Ishikawa (cell line): ENCODE measurements at regions not wholly inside any gene's neighbourhood (a gene's known extent, or its start where the extent isn't known, plus 50 kb on each side); places are given as distances from the start of the nearest gene placed in this dataset.

Source experiments
- CREB1 ChIP-seq: IDR thresholded peaks from 2 replicates; pipeline ENCODE4 v1.6.1; 2012; ENCODE audit warnings: low read depth
- EGR1 ChIP-seq: IDR thresholded peaks from 2 replicates; pipeline ENCODE4 v1.6.1; 2012
- EP300 ChIP-seq: IDR thresholded peaks from 2 replicates; pipeline ENCODE4 v1.6.1; 2012; ENCODE audit warnings: borderline replicate concordance
- RAD21 ChIP-seq: IDR thresholded peaks from 2 replicates; pipeline ENCODE4 v1.6.1; 2012; ENCODE audit warnings: low read depth
- TAF1 ChIP-seq: IDR thresholded peaks from 2 replicates; pipeline ENCODE4 v1.6.1; 2012; ENCODE audit warnings: low read depth, mild to moderate bottlenecking
- TEAD4 ChIP-seq: IDR thresholded peaks from 2 replicates; pipeline ENCODE4 v1.6.1; 2012
- YY1 ChIP-seq: IDR thresholded peaks from 2 replicates; pipeline ENCODE4 v1.6.1; 2012; ENCODE audit warnings: low read depth
- ZBTB7A ChIP-seq: IDR thresholded peaks from 2 replicates; pipeline ENCODE4 v1.6.1; 2012; ENCODE audit warnings: low read depth
- TF ChIP-seq, protein P1 (sequence below): IDR thresholded peaks from 2 replicates; pipeline ENCODE4 v1.6.1; 2012; ENCODE audit warnings: low read depth, mild to moderate bottlenecking
- TF ChIP-seq, protein P2 (sequence below): IDR thresholded peaks from 2 replicates; pipeline ENCODE4 v1.6.1; 2012
- TF ChIP-seq, protein P3 (sequence below): IDR thresholded peaks from 2 replicates; pipeline ENCODE4 v1.6.1; 2012

DNA sequence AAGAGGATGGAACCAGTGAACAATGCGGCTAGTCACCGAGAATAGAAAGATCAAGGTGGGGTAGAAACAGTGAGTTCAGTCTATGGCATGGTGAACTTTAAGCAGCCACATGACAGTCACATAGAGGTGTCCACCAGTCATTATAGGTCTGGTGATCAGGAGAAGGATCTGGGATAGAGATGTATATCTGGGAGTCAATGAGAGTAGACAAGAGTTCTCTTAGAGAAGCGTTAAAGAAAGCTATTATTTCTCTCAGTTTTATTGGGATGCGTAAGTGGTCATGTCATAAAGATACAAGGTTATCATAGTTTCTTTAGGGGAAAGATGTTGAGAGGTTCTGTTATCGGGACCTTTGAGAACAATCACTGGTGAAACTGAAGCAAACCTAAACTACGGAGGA, 136.1 kb upstream of the SLC38A2 start:
- TF ChIP-seq EGR1 (no peak), EP300 (no peak), ZBTB7A (no peak), TAF1 (no peak), TEAD4 (no peak), RAD21 (no peak), YY1 (no peak), CREB1 (no peak)
- TF ChIP-seq, protein P1, sequence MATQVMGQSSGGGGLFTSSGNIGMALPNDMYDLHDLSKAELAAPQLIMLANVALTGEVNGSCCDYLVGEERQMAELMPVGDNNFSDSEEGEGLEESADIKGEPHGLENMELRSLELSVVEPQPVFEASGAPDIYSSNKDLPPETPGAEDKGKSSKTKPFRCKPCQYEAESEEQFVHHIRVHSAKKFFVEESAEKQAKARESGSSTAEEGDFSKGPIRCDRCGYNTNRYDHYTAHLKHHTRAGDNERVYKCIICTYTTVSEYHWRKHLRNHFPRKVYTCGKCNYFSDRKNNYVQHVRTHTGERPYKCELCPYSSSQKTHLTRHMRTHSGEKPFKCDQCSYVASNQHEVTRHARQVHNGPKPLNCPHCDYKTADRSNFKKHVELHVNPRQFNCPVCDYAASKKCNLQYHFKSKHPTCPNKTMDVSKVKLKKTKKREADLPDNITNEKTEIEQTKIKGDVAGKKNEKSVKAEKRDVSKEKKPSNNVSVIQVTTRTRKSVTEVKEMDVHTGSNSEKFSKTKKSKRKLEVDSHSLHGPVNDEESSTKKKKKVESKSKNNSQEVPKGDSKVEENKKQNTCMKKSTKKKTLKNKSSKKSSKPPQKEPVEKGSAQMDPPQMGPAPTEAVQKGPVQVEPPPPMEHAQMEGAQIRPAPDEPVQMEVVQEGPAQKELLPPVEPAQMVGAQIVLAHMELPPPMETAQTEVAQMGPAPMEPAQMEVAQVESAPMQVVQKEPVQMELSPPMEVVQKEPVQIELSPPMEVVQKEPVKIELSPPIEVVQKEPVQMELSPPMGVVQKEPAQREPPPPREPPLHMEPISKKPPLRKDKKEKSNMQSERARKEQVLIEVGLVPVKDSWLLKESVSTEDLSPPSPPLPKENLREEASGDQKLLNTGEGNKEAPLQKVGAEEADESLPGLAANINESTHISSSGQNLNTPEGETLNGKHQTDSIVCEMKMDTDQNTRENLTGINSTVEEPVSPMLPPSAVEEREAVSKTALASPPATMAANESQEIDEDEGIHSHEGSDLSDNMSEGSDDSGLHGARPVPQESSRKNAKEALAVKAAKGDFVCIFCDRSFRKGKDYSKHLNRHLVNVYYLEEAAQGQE = no peak
- TF ChIP-seq, protein P2, sequence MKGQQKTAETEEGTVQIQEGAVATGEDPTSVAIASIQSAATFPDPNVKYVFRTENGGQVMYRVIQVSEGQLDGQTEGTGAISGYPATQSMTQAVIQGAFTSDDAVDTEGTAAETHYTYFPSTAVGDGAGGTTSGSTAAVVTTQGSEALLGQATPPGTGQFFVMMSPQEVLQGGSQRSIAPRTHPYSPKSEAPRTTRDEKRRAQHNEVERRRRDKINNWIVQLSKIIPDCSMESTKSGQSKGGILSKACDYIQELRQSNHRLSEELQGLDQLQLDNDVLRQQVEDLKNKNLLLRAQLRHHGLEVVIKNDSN = no peak
- TF ChIP-seq, protein P3, sequence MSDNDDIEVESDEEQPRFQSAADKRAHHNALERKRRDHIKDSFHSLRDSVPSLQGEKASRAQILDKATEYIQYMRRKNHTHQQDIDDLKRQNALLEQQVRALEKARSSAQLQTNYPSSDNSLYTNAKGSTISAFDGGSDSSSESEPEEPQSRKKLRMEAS = no peak
